ENCODE measurements at regions not wholly inside any gene's neighbourhood (a gene's known extent, or its start where the extent isn't known, plus 50 kb on each side); places are given as distances from the start of the nearest gene placed in this dataset.

DNA sequence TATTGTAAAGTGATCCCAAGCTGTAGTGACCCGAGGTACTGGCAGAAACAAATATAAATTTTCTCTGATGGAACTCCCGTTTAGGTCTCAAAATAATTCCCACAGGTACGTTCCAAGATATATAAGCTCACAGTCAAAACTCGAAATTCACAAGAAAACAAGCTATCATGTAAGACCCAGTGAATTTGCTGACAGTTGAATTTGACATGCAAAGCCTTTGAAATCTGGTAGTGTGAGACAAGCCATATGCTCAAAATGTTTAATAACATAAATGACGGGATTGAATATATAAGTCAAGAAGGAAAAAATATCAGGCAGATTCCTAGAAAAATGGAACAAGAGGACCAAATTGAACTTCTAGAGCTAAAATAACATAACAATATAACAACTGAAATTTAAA is 252.8 kb downstream of the TMA16 start:
- DNase-seq (ENCODE audit: low read depth) = no peak
- TF ChIP-seq, protein P1, sequence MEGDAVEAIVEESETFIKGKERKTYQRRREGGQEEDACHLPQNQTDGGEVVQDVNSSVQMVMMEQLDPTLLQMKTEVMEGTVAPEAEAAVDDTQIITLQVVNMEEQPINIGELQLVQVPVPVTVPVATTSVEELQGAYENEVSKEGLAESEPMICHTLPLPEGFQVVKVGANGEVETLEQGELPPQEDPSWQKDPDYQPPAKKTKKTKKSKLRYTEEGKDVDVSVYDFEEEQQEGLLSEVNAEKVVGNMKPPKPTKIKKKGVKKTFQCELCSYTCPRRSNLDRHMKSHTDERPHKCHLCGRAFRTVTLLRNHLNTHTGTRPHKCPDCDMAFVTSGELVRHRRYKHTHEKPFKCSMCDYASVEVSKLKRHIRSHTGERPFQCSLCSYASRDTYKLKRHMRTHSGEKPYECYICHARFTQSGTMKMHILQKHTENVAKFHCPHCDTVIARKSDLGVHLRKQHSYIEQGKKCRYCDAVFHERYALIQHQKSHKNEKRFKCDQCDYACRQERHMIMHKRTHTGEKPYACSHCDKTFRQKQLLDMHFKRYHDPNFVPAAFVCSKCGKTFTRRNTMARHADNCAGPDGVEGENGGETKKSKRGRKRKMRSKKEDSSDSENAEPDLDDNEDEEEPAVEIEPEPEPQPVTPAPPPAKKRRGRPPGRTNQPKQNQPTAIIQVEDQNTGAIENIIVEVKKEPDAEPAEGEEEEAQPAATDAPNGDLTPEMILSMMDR (IDR thresholded peaks at IDR 0.05; ENCODE audit: insufficient read depth, low read depth, low read length) = no peak
- no peak overlapping the region for H3K4me3 ChIP-seq (ENCODE audit: low read depth, low read length)

DNA sequence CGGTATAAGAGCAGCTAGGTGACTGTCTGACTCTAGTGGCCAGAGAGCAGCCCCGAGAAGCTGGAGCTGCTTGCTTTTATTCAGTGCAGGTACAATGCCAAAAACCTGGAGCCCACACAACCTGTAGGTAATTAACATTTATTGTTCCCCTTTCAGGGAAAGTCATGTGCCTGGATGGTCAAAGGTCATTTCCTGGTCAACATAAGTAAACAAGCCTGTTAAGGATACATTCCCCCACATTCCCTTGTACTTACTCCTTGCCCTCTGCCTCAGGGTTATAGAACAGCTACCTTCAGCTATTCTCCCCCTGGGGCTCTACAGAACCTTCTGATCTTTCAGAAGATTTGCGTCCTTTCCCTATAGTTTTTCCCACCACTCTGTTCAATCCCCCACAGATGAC is 253.4 kb downstream of the TMA16 start:
- TF ChIP-seq, protein P1 (IDR thresholded peaks at IDR 0.05; ENCODE audit: insufficient read depth, low read depth, low read length) = no peak
- DNase-seq (ENCODE audit: low read depth) = peak; percentile 1
- H3K4me3 ChIP-seq (ENCODE audit: low read depth, low read length) = no peak overlapping the region

DNA sequence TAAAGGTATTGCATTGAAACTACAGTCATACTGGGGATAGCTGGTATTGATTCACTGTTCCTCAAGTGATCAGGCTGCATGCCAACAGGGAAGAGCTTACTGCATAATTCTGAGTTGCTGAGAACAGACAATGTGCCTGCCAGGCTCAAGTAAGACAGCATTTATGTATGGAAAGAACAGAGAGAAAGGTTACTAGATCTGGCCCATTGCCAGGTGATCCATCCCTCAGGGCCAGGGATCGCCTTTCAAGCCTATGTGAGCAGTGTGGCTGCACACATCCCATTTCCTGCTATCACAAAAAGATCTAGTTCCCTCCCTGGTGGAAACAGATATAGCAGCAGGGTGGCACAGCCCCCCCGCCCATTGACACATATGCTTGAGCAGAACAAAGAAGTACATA is 254.0 kb downstream of the TMA16 start:
- TF ChIP-seq, protein P1 (IDR thresholded peaks at IDR 0.05; ENCODE audit: insufficient read depth, low read depth, low read length) = no peak
- no peak overlapping the region for H3K4me3 ChIP-seq (ENCODE audit: low read depth, low read length)
- DNase-seq (ENCODE audit: low read depth) = no peak

DNA sequence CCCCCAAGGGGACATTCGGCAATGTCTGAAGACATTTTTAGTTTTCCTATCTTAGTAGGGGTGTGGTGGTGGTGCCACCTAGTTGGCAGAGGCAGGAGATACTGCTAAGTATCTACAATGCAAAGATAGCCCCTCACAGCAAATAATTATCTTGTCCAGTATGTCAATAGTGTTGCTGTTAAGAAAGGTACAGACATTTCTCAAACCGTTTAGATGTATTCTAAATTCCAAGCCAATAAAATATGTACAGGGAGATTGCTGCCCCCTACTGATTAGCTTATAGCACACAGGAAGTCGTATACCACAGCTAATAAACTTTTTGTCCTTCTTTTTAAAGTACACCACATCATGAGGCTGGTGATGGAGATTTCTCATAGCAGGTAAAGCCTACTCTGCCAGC is 260.5 kb downstream of the TMA16 start:
- H3K4me3 ChIP-seq (ENCODE audit: low read depth, low read length) = no peak overlapping the region
- TF ChIP-seq, protein P1 (IDR thresholded peaks at IDR 0.05; ENCODE audit: insufficient read depth, low read depth, low read length) = no peak
- peak; percentile 3 for DNase-seq (ENCODE audit: low read depth)

DNA sequence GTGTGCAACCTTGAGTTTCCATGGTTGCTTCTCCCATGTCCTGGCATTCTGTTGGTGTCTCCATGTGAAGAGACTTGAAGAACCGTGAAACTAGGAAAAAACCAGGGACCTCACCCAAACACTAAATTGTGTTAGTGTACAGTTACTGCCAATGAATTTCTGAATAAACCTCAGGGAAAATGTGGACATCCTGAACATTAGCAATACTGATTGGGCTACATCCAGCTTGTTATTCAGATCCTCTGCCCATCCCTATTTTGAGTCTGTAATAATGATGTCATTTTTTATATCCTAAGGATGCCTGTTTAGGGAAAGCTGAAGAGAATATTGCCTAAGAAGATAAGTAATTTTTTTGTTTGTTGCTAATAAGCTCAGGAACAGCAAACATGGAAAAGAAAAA is 262.7 kb downstream of the TMA16 start:
- H3K4me3 ChIP-seq (ENCODE audit: low read depth, low read length) = no peak overlapping the region
- DNase-seq (ENCODE audit: low read depth) = no peak
- TF ChIP-seq, protein P1 (IDR thresholded peaks at IDR 0.05; ENCODE audit: insufficient read depth, low read depth, low read length) = no peak

DNA sequence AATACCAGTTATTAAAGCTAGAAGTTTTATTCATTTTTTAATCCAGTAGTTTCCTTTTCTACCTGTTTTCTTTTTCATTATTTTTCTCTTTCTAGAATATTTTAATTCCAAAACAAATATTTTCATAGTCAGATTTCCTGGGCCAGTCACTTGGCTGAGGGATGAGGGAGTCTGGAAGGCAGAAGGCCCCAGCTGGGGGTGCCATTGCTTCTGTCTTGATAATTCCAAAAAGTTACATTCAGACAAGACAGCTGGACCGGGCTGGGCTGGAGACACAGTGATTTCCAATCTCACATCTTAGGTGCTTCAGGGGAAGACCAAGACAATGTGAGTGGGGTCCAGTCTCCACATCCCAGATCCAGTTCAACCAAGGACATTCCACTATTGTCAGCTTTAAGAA is 263.5 kb downstream of the TMA16 start:
- TF ChIP-seq, protein P1 (IDR thresholded peaks at IDR 0.05; ENCODE audit: insufficient read depth, low read depth, low read length) = no peak
- no peak overlapping the region for H3K4me3 ChIP-seq (ENCODE audit: low read depth, low read length)

DNA sequence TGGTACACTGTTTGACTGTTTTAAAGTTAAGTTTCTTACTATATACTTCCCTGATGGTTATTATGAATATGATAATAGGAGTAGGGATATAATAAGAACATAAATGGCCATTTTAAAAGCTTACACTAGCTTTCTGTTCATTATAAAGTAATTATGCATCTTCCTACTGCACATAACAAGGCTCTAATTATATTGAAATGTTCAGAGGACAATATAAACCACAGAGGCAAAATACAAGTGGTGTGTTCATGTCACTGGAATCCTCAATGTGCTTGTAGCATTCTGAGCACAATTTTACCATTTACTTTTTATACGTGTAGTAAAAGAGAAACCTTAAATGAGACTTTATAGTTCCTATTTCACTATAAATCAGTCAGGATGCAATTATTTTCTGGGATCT is 268.3 kb downstream of the TMA16 start:
- no peak overlapping the region for H3K4me3 ChIP-seq (ENCODE audit: low read depth, low read length)
- DNase-seq (ENCODE audit: low read depth) = no peak
- TF ChIP-seq, protein P1 (IDR thresholded peaks at IDR 0.05; ENCODE audit: insufficient read depth, low read depth, low read length) = no peak

More for the DNA sequence above, 263.5 kb downstream of the TMA16 start:
- no peak for DNase-seq (ENCODE audit: low read depth)

Data from fibroblast of villous mesenchyme (primary cell).